ENCODE measurements at regions not wholly inside any gene's neighbourhood (a gene's known extent, or its start where the extent isn't known, plus 50 kb on each side); places are given as distances from the start of the nearest gene placed in this dataset.

DNA sequence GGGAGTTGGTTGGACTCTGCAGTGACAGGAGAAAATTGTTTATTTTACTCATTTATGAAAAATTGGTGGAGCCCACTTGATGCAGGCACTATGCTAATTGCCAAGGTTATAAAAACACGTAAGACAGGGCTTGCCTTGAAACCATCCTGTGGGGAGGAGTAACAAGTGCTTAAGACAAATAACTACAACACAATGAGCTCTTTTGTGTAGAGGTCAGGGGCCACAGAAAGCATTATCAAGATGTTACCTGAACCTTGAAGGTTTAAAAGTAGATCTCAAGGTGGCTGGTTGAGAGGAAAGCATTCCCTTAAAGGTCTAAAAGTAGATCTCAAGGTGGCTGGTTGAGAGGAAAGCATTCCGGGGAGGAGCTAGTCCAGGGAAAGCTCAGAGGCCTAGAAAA, 381.8 kb upstream of the POU3F3 start:
- Histone ChIP-seq H3K4me2 (no peak overlapping the region), H3K36me3 (replicated peaks in 1 of 2; ENCODE audit: control insufficient read depth in 1 of 2, insufficient read depth in 2 of 2, low read length in 1 of 2) (no peaks in the 10 kb centered on the region), H3K4me3 (ENCODE audit: low read depth in 2 of 2, low read length in 1 of 2) (no peak overlapping the region), H3K9me3 (no peaks in the 10 kb centered on the region), H3K9ac (no peak overlapping the region), H3K9me2 (no peaks in the 10 kb centered on the region), H2AFZ (ENCODE audit: low read depth) (no peak overlapping the region), H3K27ac (ENCODE audit: low read depth in 2 of 2, low read length in 1 of 2) (no peak overlapping the region), H3K27me3 (ENCODE audit: insufficient read depth) (no peaks in the 10 kb centered on the region), H3K4me1 (ENCODE audit: control insufficient read depth in 1 of 2, insufficient read depth in 2 of 2, low read depth in 1 of 2, low read length in 1 of 2) (no peaks in the 10 kb centered on the region), H3F3A (replicated peaks; ENCODE audit: insufficient read depth) (no peaks in the 10 kb centered on the region), H4K20me1 (ENCODE audit: insufficient read depth) (no peaks in the 10 kb centered on the region), H3K79me2 (ENCODE audit: insufficient read depth) (no peaks in the 10 kb centered on the region)
- TF ChIP-seq FOSL2 (IDR thresholded peaks at IDR 0.05; ENCODE audit: borderline replicate concordance, low read depth) (no peak), FOXM1 (IDR thresholded peaks at IDR 0.05; ENCODE audit: low read depth) (no peak), EP300 (IDR thresholded peaks at IDR 0.05; ENCODE audit: borderline replicate concordance in 1 of 2, low read depth in 1 of 2, low read length in 1 of 2) (no peak), TAF1 (IDR thresholded peaks at IDR 0.05; ENCODE audit: borderline replicate concordance, low read depth, low read length) (no peak), GATA2 (CRISPR knock-in tag; IDR thresholded peaks at IDR 0.05) (no peak), YY1 (IDR thresholded peaks at IDR 0.05; ENCODE audit: low read depth) (no peak), EZH2phosphoT487 (IDR thresholded peaks at IDR 0.05; ENCODE audit: borderline replicate concordance, low read depth) (no peak), ELF1 (IDR thresholded peaks at IDR 0.05) (no peak), RXRA (IDR thresholded peaks at IDR 0.05; ENCODE audit: borderline replicate concordance, low read depth) (no peak), POLR2AphosphoS5 (IDR thresholded peaks at IDR 0.05; ENCODE audit: low read depth, low read length) (no peak), RFX5 (IDR thresholded peaks at IDR 0.05; ENCODE audit: low read length) (no peak), JUND (IDR thresholded peaks at IDR 0.05) (no peak), CHD2 (IDR thresholded peaks at IDR 0.05; ENCODE audit: low read length, partially characterized antibody) (no peak), TCF12 (IDR thresholded peaks at IDR 0.05) (no peak), MXI1 (IDR thresholded peaks at IDR 0.05; ENCODE audit: low read depth, low read length) (no peak), SMC3 (IDR thresholded peaks at IDR 0.05; ENCODE audit: low read depth, low read length) (no peak), SIN3A (IDR thresholded peaks at IDR 0.05; ENCODE audit: borderline replicate concordance, low read depth, low read length) (no peak), RCOR1 (IDR thresholded peaks at IDR 0.05; ENCODE audit: low read length) (no peak)
- TF ChIP-seq, protein P1, sequence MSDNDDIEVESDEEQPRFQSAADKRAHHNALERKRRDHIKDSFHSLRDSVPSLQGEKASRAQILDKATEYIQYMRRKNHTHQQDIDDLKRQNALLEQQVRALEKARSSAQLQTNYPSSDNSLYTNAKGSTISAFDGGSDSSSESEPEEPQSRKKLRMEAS (IDR thresholded peaks at IDR 0.05; ENCODE audit: low read depth), result no peak
- TF ChIP-seq, protein P2, sequence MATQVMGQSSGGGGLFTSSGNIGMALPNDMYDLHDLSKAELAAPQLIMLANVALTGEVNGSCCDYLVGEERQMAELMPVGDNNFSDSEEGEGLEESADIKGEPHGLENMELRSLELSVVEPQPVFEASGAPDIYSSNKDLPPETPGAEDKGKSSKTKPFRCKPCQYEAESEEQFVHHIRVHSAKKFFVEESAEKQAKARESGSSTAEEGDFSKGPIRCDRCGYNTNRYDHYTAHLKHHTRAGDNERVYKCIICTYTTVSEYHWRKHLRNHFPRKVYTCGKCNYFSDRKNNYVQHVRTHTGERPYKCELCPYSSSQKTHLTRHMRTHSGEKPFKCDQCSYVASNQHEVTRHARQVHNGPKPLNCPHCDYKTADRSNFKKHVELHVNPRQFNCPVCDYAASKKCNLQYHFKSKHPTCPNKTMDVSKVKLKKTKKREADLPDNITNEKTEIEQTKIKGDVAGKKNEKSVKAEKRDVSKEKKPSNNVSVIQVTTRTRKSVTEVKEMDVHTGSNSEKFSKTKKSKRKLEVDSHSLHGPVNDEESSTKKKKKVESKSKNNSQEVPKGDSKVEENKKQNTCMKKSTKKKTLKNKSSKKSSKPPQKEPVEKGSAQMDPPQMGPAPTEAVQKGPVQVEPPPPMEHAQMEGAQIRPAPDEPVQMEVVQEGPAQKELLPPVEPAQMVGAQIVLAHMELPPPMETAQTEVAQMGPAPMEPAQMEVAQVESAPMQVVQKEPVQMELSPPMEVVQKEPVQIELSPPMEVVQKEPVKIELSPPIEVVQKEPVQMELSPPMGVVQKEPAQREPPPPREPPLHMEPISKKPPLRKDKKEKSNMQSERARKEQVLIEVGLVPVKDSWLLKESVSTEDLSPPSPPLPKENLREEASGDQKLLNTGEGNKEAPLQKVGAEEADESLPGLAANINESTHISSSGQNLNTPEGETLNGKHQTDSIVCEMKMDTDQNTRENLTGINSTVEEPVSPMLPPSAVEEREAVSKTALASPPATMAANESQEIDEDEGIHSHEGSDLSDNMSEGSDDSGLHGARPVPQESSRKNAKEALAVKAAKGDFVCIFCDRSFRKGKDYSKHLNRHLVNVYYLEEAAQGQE (IDR thresholded peaks at IDR 0.05; ENCODE audit: low read depth, low read length), result no peak
- POLR2A ChIA-PET, result no interaction called here
- DNase-seq, result no peak
- WGBS (ENCODE audit: low lambda C conversion rate), result 11% methylated on average over 2 of the region's 2 CpGs
- CTCF ChIA-PET, result no interaction called here
